ENCODE measurements at regions not wholly inside any gene's neighbourhood (a gene's known extent, or its start where the extent isn't known, plus 50 kb on each side); places are given as distances from the start of the nearest gene placed in this dataset.

DNA sequence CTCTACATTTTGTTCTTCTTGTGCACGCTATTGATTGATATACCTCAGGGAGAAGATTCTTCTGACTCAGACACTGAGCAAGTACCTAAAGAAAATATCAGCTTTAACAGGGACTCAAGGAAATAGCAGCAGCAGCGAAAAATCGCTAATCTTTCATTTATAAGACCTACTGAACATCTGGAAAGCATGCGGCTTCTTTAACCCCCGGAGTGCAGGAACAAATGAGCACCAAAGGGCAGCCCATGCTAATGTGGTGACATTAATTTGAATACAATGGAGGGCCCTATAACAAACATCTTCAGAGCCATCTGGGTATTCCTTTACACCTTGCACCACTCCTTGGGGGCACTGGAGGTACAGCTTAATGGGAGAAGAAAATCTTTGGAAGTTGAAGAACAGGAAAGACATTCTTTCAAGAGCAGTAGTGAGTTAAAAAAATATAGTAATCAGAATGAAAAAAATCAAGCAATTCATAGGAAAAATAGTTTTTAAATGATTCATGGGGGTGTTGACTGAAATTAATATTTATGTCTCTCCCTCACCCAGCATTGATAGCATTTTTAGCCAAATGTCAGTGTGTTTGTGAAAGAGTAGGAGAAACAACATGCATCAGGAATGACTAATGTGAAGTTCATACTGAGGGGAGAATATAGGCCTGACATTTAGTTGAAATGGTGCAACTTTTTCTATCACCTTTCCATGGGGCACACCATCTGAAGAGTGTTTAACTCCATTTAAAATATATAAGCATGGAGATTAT lies 281.7 kb downstream of the HRH4 start:
- no peaks in the 10 kb centered on the region for H3K9me3 ChIP-seq (ENCODE audit: control insufficient read depth, insufficient read depth, low read depth, low read length)
- CTCF ChIA-PET: no interaction called here
- BruUV-seq (replicated peaks): no TSS peak
- no peak for ATAC-seq
- intact Hi-C loops (cut with micrococcal nuclease; ENCODE audit: unreplicated experiment): no loop called here
- no peak for DNase-seq (ENCODE audit: low read depth, low spot score)
- H3K27me3 ChIP-seq (ENCODE audit: control insufficient read depth, insufficient read depth, low read length): peaks cover 5% of the 10 kb centered on the region; the same call in 1 of the 2 replicates
- H3K4me1 ChIP-seq (ENCODE audit: control insufficient read depth, insufficient read depth, low read length): no peaks in the 10 kb centered on the region
- H3K4me3 ChIP-seq (ENCODE audit: low read depth in 2 of 2, low read length in 2 of 2): no peak overlapping the region
- no peak overlapping the region for H3K27ac ChIP-seq (ENCODE audit: low read length)
- in situ Hi-C loops (cut with HindIII; ENCODE audit: low pct_unique_long_range_greater_than_20kb, low sequenced_read_pairs): no loop called here
- POLR2A ChIA-PET: no interaction called here
- H3K36me3 ChIP-seq (ENCODE audit: control insufficient read depth, insufficient read depth, low read length): no peaks in the 10 kb centered on the region
- TF ChIP-seq TCF7L2 (IDR thresholded peaks at IDR 0.05; ENCODE audit: low read depth, low read length): no peak
- TF ChIP-seq, protein P1, sequence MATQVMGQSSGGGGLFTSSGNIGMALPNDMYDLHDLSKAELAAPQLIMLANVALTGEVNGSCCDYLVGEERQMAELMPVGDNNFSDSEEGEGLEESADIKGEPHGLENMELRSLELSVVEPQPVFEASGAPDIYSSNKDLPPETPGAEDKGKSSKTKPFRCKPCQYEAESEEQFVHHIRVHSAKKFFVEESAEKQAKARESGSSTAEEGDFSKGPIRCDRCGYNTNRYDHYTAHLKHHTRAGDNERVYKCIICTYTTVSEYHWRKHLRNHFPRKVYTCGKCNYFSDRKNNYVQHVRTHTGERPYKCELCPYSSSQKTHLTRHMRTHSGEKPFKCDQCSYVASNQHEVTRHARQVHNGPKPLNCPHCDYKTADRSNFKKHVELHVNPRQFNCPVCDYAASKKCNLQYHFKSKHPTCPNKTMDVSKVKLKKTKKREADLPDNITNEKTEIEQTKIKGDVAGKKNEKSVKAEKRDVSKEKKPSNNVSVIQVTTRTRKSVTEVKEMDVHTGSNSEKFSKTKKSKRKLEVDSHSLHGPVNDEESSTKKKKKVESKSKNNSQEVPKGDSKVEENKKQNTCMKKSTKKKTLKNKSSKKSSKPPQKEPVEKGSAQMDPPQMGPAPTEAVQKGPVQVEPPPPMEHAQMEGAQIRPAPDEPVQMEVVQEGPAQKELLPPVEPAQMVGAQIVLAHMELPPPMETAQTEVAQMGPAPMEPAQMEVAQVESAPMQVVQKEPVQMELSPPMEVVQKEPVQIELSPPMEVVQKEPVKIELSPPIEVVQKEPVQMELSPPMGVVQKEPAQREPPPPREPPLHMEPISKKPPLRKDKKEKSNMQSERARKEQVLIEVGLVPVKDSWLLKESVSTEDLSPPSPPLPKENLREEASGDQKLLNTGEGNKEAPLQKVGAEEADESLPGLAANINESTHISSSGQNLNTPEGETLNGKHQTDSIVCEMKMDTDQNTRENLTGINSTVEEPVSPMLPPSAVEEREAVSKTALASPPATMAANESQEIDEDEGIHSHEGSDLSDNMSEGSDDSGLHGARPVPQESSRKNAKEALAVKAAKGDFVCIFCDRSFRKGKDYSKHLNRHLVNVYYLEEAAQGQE (IDR thresholded peaks at IDR 0.05; ENCODE audit: insufficient read depth in 1 of 2, low read depth in 2 of 2, low read length in 1 of 2): no peak
- TF ChIP-seq SIN3A (IDR thresholded peaks at IDR 0.05; ENCODE audit: borderline replicate concordance, insufficient read depth, low read depth, low read length): no peak
- no peak for TF ChIP-seq POLR2AphosphoS5 (IDR thresholded peaks at IDR 0.05; ENCODE audit: low read depth, low read length)
- TF ChIP-seq, protein P2, sequence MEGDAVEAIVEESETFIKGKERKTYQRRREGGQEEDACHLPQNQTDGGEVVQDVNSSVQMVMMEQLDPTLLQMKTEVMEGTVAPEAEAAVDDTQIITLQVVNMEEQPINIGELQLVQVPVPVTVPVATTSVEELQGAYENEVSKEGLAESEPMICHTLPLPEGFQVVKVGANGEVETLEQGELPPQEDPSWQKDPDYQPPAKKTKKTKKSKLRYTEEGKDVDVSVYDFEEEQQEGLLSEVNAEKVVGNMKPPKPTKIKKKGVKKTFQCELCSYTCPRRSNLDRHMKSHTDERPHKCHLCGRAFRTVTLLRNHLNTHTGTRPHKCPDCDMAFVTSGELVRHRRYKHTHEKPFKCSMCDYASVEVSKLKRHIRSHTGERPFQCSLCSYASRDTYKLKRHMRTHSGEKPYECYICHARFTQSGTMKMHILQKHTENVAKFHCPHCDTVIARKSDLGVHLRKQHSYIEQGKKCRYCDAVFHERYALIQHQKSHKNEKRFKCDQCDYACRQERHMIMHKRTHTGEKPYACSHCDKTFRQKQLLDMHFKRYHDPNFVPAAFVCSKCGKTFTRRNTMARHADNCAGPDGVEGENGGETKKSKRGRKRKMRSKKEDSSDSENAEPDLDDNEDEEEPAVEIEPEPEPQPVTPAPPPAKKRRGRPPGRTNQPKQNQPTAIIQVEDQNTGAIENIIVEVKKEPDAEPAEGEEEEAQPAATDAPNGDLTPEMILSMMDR (IDR thresholded peaks at IDR 0.05): no peak

DNA sequence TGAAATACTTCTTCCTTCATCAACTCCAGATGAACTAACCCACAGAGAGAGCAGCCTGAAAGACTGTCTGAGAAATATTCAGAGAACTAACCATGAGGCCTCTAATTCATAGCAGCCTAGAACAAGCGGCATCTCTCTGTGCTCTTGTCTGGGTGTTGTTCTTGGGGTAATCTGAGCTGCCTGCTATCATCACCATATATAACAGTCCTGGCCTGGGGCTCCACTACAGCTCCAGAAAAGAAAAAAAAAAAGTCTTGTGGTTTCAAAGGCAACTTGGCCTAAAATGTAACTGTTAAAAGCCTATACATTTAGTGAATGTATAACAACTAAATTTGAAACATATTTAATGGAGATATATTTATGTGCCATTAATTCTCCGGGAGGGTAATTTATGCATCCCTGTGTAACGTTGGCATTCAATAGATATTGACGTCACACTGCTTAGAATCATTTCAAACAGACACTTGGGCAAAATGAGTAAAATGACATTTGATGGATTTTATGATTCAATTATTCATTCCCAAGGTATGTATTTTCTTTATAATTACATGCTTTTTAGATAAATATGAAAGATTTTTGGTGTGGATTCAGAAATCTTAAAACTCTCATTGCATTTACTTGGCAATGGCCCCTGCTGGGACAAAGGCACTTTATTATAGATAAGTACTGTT lies 294.3 kb downstream of the HRH4 start:
- TF ChIP-seq, protein P1 (IDR thresholded peaks at IDR 0.05; ENCODE audit: insufficient read depth in 1 of 2, low read depth in 2 of 2, low read length in 1 of 2): no peak
- TF ChIP-seq, protein P2 (IDR thresholded peaks at IDR 0.05): no peak
- TF ChIP-seq POLR2AphosphoS5 (IDR thresholded peaks at IDR 0.05; ENCODE audit: low read depth, low read length) (no peak), TCF7L2 (IDR thresholded peaks at IDR 0.05; ENCODE audit: low read depth, low read length) (no peak), SIN3A (IDR thresholded peaks at IDR 0.05; ENCODE audit: borderline replicate concordance, insufficient read depth, low read depth, low read length) (no peak)
- Histone ChIP-seq H3K27ac (ENCODE audit: low read length) (no peak overlapping the region), H3K36me3 (ENCODE audit: control insufficient read depth, insufficient read depth, low read length) (no peaks in the 10 kb centered on the region), H3K4me1 (ENCODE audit: control insufficient read depth, insufficient read depth, low read length) (no peaks in the 10 kb centered on the region), H3K27me3 (ENCODE audit: control insufficient read depth, insufficient read depth, low read length) (no peaks in the 10 kb centered on the region), H3K9me3 (ENCODE audit: control insufficient read depth, insufficient read depth, low read depth, low read length) (no peaks in the 10 kb centered on the region), H3K4me3 (ENCODE audit: low read depth in 2 of 2, low read length in 2 of 2) (no peak overlapping the region)
- BruUV-seq (replicated peaks): no TSS peak
- DNase-seq (ENCODE audit: low read depth, low spot score) (no peak), ATAC-seq (no peak)
- POLR2A ChIA-PET: no interaction called here
- CTCF ChIA-PET: no interaction called here
- in situ Hi-C loops (cut with HindIII; ENCODE audit: low pct_unique_long_range_greater_than_20kb, low sequenced_read_pairs): no loop called here
- intact Hi-C loops (cut with micrococcal nuclease; ENCODE audit: unreplicated experiment): loop anchor here (10.0 kb wide), 1 partner anchor 310 kb away; no protein-coding TSS in a partner anchor
